ENCODE measurements at regions not wholly inside any gene's neighbourhood (a gene's known extent, or its start where the extent isn't known, plus 50 kb on each side); places are given as distances from the start of the nearest gene placed in this dataset.
"Not testable (repeated sequence)": the region's sequence is repeated elsewhere in the genome, so short reads cannot be mapped to it uniquely, and the experiment has no call there.

DNA sequence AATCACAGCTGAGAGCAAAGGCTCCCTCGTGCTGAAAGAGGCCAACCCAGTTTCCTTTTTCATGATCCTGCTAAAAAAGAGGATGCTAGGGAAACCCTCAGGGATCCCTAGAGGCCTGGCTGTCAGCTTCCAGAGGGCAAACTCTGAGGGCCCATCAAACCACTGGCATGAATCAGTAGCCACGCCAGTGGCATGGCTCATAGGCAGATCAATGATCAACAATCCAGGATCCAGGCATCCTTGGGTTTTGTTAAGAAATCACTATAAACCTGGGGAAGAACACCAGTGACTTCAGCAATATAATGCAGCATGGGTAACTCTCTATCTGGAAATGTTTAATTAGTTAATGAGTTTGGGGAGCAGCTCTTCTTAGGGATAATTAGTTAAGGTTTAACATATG, 286.5 kb downstream of the C1D start:
- Histone ChIP-seq H3K4me3 (no peak overlapping the region), H3K36me3 (no peaks in the 10 kb centered on the region), H3K9me3 (no peaks in the 10 kb centered on the region), H3K4me1 (no peaks in the 10 kb centered on the region), H3K27me3 (no peaks in the 10 kb centered on the region), H3K27ac (no peak overlapping the region)
- TF ChIP-seq CTCF (IDR thresholded peaks at IDR 0.05) = no peak
- no peak for TF ChIP-seq POLR2A (IDR thresholded peaks at IDR 0.05)
- no peak for DNase-seq

GRCh38 chr2:67777010-67777409, 285.8 kb downstream of the C1D start:
- no peak for DNase-seq
- no peaks in the 10 kb centered on the region for H3K9me3 ChIP-seq
- H3K27me3 ChIP-seq = no peaks in the 10 kb centered on the region
- no peaks in the 10 kb centered on the region for H3K4me1 ChIP-seq
- no peak overlapping the region for H3K4me3 ChIP-seq
- H3K36me3 ChIP-seq = no peaks in the 10 kb centered on the region
- no peak for TF ChIP-seq POLR2A (IDR thresholded peaks at IDR 0.05)
- no peak for TF ChIP-seq CTCF (IDR thresholded peaks at IDR 0.05)
- no peak overlapping the region for H3K27ac ChIP-seq

DNA sequence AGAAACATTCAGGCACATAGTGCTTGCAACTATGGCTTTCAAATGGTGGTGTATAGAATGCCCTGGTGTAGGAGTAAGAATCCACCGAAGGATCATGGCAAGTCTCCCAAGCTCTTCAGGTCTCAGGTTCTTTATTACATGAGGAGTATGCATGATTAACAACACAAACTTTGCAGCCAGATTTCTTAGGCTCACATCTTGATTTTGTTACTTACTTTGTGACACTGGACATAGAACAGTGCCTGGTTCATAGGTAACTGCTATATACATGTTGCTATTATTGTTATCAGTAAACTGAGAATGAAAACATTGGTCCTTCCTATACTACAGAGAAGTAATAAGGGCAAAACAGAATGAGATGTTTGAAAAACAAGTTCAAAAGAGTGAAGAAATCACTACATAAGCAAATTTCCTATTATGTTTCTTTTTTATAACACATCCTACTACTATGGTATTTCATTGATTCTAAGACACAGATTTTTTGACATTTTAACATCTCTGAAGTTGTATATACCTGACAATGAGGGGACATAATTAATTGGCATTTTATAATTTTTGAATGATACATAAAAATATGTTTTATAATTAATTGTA, 284.9 kb downstream of the C1D start:
- TF ChIP-seq POLR2A (IDR thresholded peaks at IDR 0.05) (no peak), CTCF (IDR thresholded peaks at IDR 0.05) (no peak)
- Histone ChIP-seq H3K4me3 (no peak overlapping the region), H3K36me3 (no peaks in the 10 kb centered on the region), H3K27me3 (no peaks in the 10 kb centered on the region), H3K27ac (no peak overlapping the region), H3K9me3 (no peaks in the 10 kb centered on the region), H3K4me1 (no peaks in the 10 kb centered on the region)
- DNase-seq = no peak

- H3K9me3 ChIP-seq, H3K27ac ChIP-seq, H3K4me1 ChIP-seq, H3K4me3 ChIP-seq, H3K27me3 ChIP-seq, DNase-seq, H3K36me3 ChIP-seq: not testable (repeated sequence)
Observed at GRCh38 chr2:67780841-67781240, 282.0 kb downstream of the C1D start.

DNA sequence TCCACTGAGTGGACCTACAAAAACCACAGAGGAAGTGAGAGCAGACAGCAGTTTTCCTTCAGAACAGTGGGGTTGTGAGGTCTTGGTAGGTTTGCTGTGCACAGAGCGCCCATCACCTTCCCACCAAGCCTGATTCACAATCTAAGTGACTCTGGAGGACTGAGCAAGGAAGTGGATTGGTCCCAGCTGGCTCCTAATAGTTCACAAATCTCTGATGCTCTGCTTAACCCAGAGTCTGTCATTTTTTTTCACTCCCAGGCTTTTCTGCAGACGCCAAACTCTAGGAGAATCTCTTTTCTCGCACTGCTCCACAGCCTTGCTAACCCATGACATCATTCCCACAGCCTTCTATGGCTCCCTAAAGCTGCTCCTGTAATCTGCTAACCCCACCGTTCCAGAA, 280.4 kb downstream of the C1D start:
- Histone ChIP-seq H3K27me3 (no peaks in the 10 kb centered on the region), H3K9me3 (no peaks in the 10 kb centered on the region), H3K36me3 (no peaks in the 10 kb centered on the region), H3K4me1 (no peaks in the 10 kb centered on the region), H3K27ac (no peak overlapping the region), H3K4me3 (no peak overlapping the region)
- DNase-seq = no peak
- TF ChIP-seq POLR2A (IDR thresholded peaks at IDR 0.05) (no peak), CTCF (IDR thresholded peaks at IDR 0.05) (no peak)

DNA sequence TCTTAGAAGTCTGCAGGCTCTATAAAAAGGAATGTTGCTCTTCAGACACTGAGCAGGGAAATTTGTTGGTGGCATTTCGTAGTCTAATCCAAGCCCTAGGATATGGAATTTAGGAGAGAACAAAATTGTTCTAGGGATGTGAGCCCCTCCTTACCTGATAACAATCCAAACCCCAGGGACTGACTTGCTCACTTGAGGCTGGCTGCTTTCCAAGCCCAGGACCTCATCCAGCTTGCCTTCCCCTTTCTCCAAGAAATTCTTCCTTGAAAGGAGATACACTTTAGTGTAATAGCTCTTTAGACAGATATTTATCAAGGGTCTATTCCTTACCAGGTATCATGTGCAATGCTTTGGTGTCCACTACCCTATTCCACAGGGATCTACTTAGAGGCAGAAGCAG, 279.8 kb downstream of the C1D start:
- Histone ChIP-seq H3K9me3 (no peaks in the 10 kb centered on the region), H3K4me3 (no peak overlapping the region), H3K4me1 (no peaks in the 10 kb centered on the region), H3K36me3 (no peaks in the 10 kb centered on the region), H3K27me3 (no peaks in the 10 kb centered on the region), H3K27ac (no peak overlapping the region)
- TF ChIP-seq POLR2A (IDR thresholded peaks at IDR 0.05) = no peak
- TF ChIP-seq CTCF (IDR thresholded peaks at IDR 0.05) = no peak
- no peak for DNase-seq
